ENCODE measurements at regions not wholly inside any gene's neighbourhood (a gene's known extent, or its start where the extent isn't known, plus 50 kb on each side); places are given as distances from the start of the nearest gene placed in this dataset.

DNA sequence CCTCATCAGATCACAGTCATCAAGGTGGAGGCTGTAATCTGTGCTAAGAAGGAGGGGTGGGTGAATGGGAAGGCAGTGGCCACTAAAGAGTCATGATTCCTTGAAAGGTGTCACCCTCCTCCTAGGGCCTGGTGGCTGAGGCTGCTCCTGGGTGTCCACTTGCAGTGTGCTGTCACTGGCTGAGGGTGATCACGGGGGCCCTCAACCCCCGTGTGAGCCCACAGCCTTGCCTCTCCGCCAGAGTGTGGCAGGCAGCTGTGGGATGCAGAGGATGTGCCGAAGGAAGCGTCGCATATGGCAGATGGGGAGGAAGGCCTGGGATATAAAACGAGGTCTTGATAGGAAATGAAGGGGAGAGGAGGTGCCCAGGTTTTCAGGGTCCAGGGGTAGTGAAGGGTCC, 476.5 kb downstream of the PTPRU start:
- no peak for DNase-seq (ENCODE audit: low read depth)

DNA sequence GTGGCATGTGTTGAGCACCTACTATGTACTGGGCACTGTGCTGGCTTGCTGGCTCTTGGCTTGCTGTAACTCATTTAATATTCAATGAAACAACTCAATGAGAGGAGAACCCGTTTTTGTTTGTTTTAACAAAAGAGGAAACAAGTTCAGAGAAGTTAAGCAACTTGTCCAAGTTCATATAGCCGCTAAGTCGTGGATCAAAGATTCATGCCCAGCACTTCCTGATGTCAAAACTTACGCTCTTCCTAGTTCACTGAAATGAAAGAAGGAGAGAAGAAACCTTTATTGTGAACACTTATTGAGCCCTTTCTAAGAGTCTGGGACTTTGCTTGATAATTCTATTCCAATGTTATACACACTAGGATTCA, 475.9 kb downstream of the PTPRU start:
- no peak for DNase-seq (ENCODE audit: low read depth)

DNA sequence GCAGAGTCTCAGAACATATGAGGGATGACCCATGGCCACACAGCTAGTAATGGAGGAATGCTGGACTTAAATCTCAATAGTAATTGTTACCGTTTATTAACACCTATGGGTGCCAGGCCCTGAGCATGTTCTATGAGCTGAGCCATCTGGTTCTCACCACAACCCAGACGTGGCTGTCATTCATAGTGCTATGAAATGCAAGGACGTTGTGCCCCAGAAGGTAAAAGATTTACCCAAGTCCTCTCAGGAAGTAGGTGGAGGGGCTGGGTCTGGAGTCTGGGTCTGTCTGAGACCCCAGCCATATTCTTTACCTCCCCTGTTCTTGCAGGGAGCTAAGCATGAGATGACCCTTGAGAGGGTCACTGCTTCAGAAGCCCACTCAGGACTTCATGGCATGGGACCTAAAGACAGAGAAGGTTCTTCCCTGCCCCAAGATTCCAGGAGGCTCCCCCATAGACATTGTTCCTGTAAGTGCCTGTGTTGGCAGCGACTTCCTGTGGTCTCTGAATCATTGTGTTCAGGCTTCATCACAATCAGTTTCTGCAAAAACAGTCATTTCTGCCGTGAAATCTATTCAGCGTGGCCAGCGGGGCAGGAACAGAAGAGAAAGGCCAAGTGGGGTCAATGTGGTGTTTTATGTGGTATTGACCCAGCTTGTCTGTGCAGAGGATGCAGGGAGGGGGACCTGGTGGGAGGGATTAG, 475.4 kb downstream of the PTPRU start:
- peak; percentile 98 for DNase-seq (ENCODE audit: low read depth)

- no peak for DNase-seq (ENCODE audit: low read depth)
These were observed 473.5 kb downstream of the PTPRU start for GRCh38 chr1:29709704-29710280.

- DNase-seq (ENCODE audit: low read depth): peak; percentile 91
These were observed 472.7 kb downstream of the PTPRU start for GRCh38 chr1:29708796-29709703.

DNA sequence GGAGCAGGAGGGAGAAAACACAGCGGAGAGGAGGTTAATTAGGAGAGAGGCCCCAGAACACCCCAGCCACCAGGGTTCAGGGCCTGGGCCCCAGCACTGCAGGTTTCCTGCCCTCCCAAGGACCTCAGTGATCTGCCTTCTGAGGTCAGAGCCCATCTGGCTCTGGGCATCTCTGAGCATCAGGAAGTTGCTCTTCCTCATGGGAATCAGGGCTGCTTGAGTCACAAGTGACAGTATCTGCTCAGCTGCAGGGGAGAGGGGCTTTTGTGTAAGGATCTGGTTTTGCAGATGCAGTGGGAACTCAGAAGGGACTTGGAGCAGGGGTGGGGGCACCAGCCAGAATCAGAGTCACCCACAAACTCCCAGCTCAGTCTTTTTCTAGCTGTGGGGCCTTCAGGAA, 472.1 kb downstream of the PTPRU start:
- no peak for DNase-seq (ENCODE audit: low read depth)

DNA sequence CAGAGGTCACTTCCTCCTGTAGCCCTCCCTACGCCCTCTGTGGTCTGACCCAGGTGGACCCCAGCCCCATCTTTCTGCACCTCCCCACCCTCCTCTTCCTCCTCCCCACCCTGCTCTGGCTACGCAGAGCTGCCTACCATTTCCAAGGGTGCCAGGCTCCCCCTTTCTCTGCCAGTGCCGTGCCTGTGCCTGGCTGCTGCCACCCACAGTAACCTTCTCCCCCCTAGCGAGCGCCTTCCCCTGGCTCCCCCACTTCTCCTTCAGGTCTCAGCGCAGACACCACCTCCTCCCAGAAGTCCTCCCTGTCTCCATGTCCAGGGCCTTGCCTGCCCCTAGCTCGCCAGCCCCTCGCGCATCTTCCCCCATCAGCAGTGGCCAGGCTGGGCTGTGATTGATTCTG, 471.5 kb downstream of the PTPRU start:
- no peak for DNase-seq (ENCODE audit: low read depth)

GRCh38 chr1:29706936-29707335, 470.6 kb downstream of the PTPRU start:
- DNase-seq (ENCODE audit: low read depth): peak; percentile 33

DNA sequence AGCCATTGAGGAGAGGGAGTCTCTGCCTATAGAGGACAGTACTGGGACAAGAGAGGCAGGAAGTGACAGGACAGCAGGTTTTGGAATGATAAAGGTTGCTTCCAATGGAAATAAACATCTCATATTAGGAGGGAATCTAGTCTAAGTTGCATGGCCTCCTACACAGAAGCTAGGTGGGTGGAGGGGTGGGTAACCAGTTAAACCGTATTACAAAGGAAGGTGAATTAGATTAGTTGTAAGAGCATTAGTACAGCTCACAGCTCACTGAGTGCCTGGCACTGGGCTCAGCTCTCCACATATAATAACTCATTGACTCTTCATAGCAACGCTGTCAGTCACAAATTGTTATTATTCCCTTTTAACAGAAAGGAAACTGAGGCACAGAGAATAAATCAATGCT, 468.1 kb downstream of the PTPRU start:
- DNase-seq (ENCODE audit: low read depth): no peak

DNA sequence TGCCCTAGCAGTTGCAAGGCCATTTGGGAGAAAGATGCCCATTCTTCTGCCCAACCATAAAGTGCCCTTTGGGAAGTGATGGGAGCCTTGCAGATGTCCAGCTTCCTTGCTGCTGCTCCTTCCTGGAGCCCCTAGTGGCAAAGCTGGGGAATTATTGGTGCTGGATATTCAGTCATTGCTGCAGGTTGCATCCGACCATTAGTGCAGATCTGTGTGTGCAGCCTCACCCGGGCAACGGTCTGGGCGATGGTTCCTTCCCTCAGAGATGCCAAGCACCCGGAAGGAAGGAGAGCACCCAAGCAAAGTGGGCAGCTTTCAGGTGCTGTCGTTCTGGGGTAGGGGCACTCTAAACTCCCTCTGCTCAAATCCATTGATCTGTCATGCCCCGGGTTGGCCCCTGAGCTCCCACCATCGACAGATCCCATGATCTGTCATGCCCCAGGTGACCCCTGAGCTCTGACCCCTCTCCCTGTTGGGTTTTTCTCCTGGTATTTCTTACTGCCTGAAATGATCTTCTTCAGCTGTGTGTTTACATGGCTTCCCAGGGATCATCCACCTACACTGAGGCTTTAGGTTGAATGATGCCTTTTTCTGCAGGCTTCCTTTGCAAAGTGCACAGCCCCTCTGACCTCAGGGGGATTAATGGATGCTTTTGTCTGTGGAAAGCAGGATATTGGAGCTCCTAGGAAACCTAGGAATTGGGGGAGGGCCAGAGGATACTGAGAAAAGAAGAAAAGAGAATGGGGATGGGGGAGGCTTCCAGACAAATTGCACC, 467.5 kb downstream of the PTPRU start:
- DNase-seq (ENCODE audit: low read depth): peak; percentile 54

DNA sequence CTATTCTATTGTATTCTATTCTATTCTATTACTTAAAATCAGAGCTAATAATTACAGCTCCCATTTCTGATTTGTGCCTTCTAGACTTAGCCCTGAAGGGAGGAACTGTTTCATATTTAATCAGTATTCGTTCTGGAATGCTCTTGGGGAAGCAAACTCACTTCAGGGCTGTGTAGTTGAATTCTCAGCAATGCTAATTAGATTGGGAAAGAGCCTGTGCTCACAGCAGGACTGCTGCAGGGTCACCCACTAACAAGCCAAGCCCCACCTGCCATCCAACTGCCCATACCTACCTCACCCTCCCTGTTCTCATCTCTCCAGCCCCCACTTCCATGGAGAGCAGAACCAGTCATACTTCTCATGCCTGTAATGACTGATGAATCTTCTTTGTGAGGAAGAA, 464.2 kb downstream of the PTPRU start:
- DNase-seq (ENCODE audit: low read depth): peak; percentile 49

DNA sequence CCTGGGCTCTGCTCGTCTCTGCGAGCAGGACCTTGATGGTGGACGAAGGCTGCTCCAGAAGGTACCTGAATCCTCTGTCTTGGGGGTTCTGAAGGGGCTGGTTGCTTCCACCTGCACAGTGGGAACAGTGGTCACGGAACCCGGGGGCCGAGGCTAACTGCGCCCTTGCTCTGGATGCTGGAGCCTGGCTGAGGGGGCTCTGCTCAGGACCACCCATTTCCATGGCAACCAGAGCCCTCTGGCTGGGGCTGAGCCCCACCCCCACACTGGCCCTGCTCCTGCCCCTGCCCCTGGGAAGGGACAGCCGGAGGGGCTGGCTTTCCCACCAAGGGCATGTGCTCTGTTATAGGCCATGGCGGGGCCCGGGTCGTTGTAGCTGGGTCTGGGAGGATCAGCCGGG, 462.3 kb downstream of the PTPRU start:
- DNase-seq (ENCODE audit: low read depth): no peak

DNA sequence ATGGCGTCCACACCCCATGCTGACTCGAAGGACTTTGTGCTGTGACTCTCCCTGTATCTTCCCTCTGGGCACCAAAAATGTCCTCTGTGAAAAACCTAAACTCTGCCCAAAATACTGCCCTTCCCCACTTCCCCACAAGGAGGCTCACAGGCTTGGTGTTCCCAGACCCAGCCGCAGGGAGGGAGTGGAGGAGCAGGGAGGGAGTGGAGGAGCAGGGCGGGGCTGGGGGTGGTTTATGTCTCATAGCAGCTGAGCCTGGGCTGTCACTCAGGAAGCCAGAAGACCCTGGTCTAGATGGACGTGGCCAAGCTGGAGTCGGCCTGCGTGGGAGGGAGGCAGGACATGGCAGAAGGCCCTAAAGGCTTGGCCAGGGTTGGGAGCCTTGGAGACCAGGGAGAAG, 461.7 kb downstream of the PTPRU start:
- peak; percentile 51 for DNase-seq (ENCODE audit: low read depth)

GRCh38 chr1:29697391-29697780, 461.1 kb downstream of the PTPRU start:
- no peak for DNase-seq (ENCODE audit: low read depth)

GRCh38 chr1:29696656-29697390, 460.5 kb downstream of the PTPRU start:
- no peak for DNase-seq (ENCODE audit: low read depth)

DNA sequence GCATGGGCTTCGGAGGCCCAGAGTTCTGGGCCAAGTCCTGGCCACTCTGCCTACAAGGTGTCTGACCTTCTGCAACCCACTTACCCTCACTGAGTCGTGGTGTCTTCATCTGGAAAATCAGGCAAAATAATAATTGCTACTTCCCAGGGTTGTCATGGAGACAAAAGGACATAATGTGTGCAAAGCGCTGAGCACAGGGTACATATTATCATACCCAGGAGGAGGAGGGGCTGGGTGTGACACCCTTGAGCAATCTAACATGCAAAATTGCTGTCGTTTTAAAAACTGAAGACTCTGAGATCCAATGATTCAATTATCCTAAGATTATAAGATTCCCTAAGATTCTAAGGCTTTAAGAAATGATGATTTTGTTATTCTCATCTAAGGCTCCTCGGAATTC, 459.5 kb downstream of the PTPRU start:
- DNase-seq (ENCODE audit: low read depth): no peak

- no peak for DNase-seq (ENCODE audit: low read depth)
These were observed 458.7 kb downstream of the PTPRU start for GRCh38 chr1:29695036-29695435.

DNA sequence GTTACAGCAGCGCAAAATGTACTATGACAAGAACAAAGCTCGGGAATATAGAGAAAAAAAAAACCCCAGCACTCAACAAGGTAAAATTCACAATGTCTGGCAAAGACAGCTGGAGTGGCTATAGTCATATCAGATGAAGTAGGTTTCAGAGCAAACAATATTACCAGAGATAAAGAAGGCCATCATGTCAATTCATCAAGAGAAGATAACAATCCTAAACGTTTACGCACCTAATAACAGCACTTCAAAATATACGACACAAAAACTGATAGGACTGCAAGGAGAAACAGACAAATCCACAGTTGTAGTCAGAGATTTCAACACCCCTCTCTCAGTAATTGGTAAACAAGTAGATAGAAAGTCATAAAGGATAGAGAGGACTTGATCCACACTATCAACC, 455.2 kb downstream of the PTPRU start:
- no peak for DNase-seq (ENCODE audit: low read depth)

- DNase-seq (ENCODE audit: low read depth): no peak
These were observed 453.8 kb downstream of the PTPRU start for GRCh38 chr1:29690156-29690555.

GRCh38 chr1:29689372-29690030, 453.2 kb downstream of the PTPRU start:
- DNase-seq (ENCODE audit: low read depth): no peak

All from renal cortical epithelial cell (primary cell).